HepG2 (cell line): ENCODE measurements at regions not wholly inside any gene's neighbourhood (a gene's known extent, or its start where the extent isn't known, plus 50 kb on each side); places are given as distances from the start of the nearest gene placed in this dataset.
"Not testable (repeated sequence)": the region's sequence is repeated elsewhere in the genome, so short reads cannot be mapped to it uniquely, and the experiment has no call there.

ENCODE experiments used
- ATAC-seq: fragments of 200-7000 bp; cut with Tn5 transposase; 3 replicates; pipeline ENCODE4 v1.9.1; 2020; ENCODE audit warnings: mild to moderate bottlenecking, moderate library complexity
- BruUV-seq: library from RNA; stranded (reverse); fragments of 400-500 nt; replicated peaks from 2 replicates; lab custom pipeline; 2021; lab: Mats Ljungman, UMichigan
- CTCF ChIA-PET: fragments of 300-600 bp; formaldehyde crosslinking; extraction: SDS; loops from one replicate; lab custom pipeline; 2021; ENCODE audit warnings: low total read pairs, inconsistent platforms, low intra/inter-chr PET ratio; lab: Yijun Ruan, JAX
- POLR2A ChIA-PET: fragments of 350-600 bp; sonication (Branson Sonifier 250); formaldehyde crosslinking; loops from one replicate; lab custom pipeline; 2020; ENCODE audit warnings: antibody characterized with exemption, inconsistent platforms; lab: Yijun Ruan, JAX
- DNase-seq: peaks from one replicate; pipeline ENCODE4 v3.0.0-alpha.2; 2015; ENCODE audit warnings: low spot score
- FAIRE-seq: peaks from 3 replicates; lab custom pipeline; 2011; peaks lifted over from hg19 to GRCh38; lab: Jason Lieb, UNC
- H2AFZ ChIP-seq: one replicate; pipeline ENCODE4 v1.6.1; 2011; ENCODE audit warnings: low read length, inconsistent platforms
- H3K27ac ChIP-seq: fragments of 300-600 bp; 3 replicates; pipeline ENCODE4 v1.8.0; 2011; ENCODE audit warnings: mixed run types, mild to moderate bottlenecking, mixed read lengths, low read length, inconsistent platforms; ENCODE audit not compliant: insufficient read depth; ENCODE audit errors: extremely low read length
- H3K27me3 ChIP-seq, 2 experiments: fragments of 200-600 bp in 1 of 2; 2 replicates in 1 of 2; 3 replicates in 1 of 2; pipeline versions ENCODE4 v1.6.0 to v1.8.0; 2011; ENCODE audit warnings: low read length in 2 of 2, mild to moderate bottlenecking in 2 of 2, moderate library complexity in 2 of 2, inconsistent platforms in 1 of 2; ENCODE audit not compliant: insufficient read depth in 2 of 2, control insufficient read depth in 1 of 2
- H3K36me3 ChIP-seq, 2 experiments: fragments of 200-600 bp in 1 of 2; replicated peaks in 1 of 2; 2 replicates in 1 of 2; 3 replicates in 1 of 2; pipeline versions ENCODE4 v1.5.1 to v1.8.0; 2011; ENCODE audit warnings: low read length in 2 of 2, inconsistent platforms in 1 of 2; ENCODE audit not compliant: insufficient read depth in 2 of 2, control insufficient read depth in 1 of 2
- H3K4me1 ChIP-seq: 2 replicates; pipeline ENCODE4 v1.5.1; 2012; ENCODE audit warnings: low read length, inconsistent platforms; ENCODE audit not compliant: insufficient read depth
- H3K4me2 ChIP-seq: 2 replicates; pipeline ENCODE4 v1.6.0; 2011; ENCODE audit warnings: low read depth, low read length, inconsistent platforms
- H3K4me3 ChIP-seq, 3 experiments: fragments of 200-600 bp in 1 of 3; sonication (generic), shearing (Covaris generic) in 1 of 3; replicated peaks in 1 of 3; 2 replicates each; pipeline ENCODE4 v1.5.1; 2011 to 2016; ENCODE audit warnings: low read length in 3 of 3, inconsistent platforms in 2 of 3, low read depth in 2 of 3, mild to moderate bottlenecking in 2 of 3, control low read depth in 1 of 3, mixed read lengths in 1 of 3; ENCODE audit not compliant: insufficient read depth in 1 of 3
- H3K79me2 ChIP-seq: one replicate; pipeline ENCODE4 v1.6.1; 2011; ENCODE audit warnings: low read length, inconsistent platforms; ENCODE audit not compliant: insufficient read depth
- H3K9ac ChIP-seq: 2 replicates; pipeline ENCODE4 v1.6.0; 2011; ENCODE audit warnings: mild to moderate bottlenecking, low read depth, low read length, inconsistent platforms; ENCODE audit not compliant: insufficient read depth
- H3K9me3 ChIP-seq: 2 replicates; pipeline ENCODE4 v1.5.1; 2012; ENCODE audit warnings: mild to moderate bottlenecking, low read length
- H4K20me1 ChIP-seq: 2 replicates; pipeline ENCODE4 v1.6.0; 2011; ENCODE audit warnings: inconsistent platforms, mild to moderate bottlenecking, low read length, moderate library complexity; ENCODE audit not compliant: insufficient read depth
- CBFB ChIP-seq: sonication (generic); formaldehyde crosslinking; IDR thresholded peaks from 2 replicates; pipeline ENCODE4 v1.4.0; 2020; ENCODE audit warnings: missing genetic modification reagents
- FOSL2 ChIP-seq: sonication (generic); formaldehyde crosslinking; IDR thresholded peaks from 2 replicates; pipeline ENCODE4 v1.4.0; 2020; ENCODE audit warnings: missing genetic modification reagents
- MAFF ChIP-seq: IDR thresholded peaks from 2 replicates; pipeline ENCODE4 v1.6.1; 2011; ENCODE audit warnings: low read depth, low read length, improper control_type of control experiment
- MAFK ChIP-seq, 2 experiments: IDR thresholded peaks in 1 of 2; conservative IDR thresholded peaks in 1 of 2; 2 replicates each; pipeline ENCODE4 v1.6.1; 2011; ENCODE audit warnings: improper control_type of control experiment in 2 of 2, low read length in 2 of 2
- MIER2 ChIP-seq: IDR thresholded peaks from 2 replicates; pipeline ENCODE4 v1.6.1; 2016; ENCODE audit warnings: missing biosample characterization, missing genetic modification reagents
- TEAD3 ChIP-seq: optimal IDR thresholded peaks from 2 replicates; pipeline ENCODE3; 2016; ENCODE audit warnings: borderline replicate concordance
- ZNF652 ChIP-seq: IDR thresholded peaks from 2 replicates; pipeline ENCODE4 v1.6.1; 2016; ENCODE audit warnings: low read depth, borderline replicate concordance
- ZNF790 ChIP-seq: sonication (generic); formaldehyde crosslinking; IDR thresholded peaks from 2 replicates; pipeline ENCODE4 v1.8.0; 2022; ENCODE audit warnings: missing genetic modification reagents, mild to moderate bottlenecking, borderline replicate concordance
- WGBS: methylation state at CpG from one replicate; pipeline ENCODE4 v1.1.6; 2017; ENCODE audit warnings: low lambda C conversion rate; 5-methylcytosine and 5-hydroxymethylcytosine counted together
- in situ Hi-C: cut with HindIII; loops from 2 replicates; pipeline ENCODE4 v1.10.0; 2017; ENCODE audit warnings: low pct_unique_long_range_greater_than_20kb; ENCODE audit not compliant: extremely low pct_ligation_motif_present
- intact Hi-C: fragments of 100-400 bp; cut with micrococcal nuclease; formaldehyde crosslinking; loops from one replicate; pipeline ENCODE4 v1.10.0; 2022; ENCODE audit not compliant: unreplicated experiment
- TF ChIP-seq, protein P1 (sequence below): sonication (generic); formaldehyde crosslinking; IDR thresholded peaks from 2 replicates; pipeline ENCODE4 v1.5.0; 2020; ENCODE audit warnings: missing genetic modification reagents
- TF ChIP-seq, protein P2 (sequence below): sonication (generic); formaldehyde crosslinking; IDR thresholded peaks from 2 replicates; pipeline ENCODE4 v1.8.0; 2022; ENCODE audit warnings: missing genetic modification reagents, mild to moderate bottlenecking, borderline replicate concordance

DNA sequence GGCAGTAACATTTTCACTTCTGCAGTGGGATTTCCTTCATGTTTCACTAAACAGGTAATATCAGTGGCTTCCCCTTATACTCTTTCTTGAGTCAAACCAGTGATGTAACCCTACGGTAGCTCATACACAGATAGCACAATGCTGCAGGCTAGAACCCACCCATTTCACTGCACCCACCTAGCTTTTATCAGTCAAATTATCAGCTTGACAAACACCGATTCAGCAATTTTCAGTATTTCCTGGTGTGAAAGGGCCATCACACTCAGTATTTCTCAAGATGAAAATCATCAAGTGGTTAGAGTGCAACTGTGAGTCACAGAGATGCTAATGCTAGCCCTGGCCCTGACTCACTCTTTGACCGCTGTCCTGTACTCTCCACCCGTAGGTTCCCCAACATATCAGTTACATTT is 242.3 kb upstream of the PTGER4 start:
- H4K20me1 ChIP-seq: no peaks in the 10 kb centered on the region
- peaks cover 20% of the 10 kb centered on the region for H3K4me1 ChIP-seq
- CTCF ChIA-PET: no interaction called here
- 42% methylated on average over 4 of the region's 4 CpGs for WGBS
- no peak overlapping the region for H3K27ac ChIP-seq
- H3K36me3 ChIP-seq: no peaks in the 10 kb centered on the region
- POLR2A ChIA-PET: no interaction called here
- TF ChIP-seq MAFK (conservative IDR thresholded peaks at IDR 0.05 in 1 of 2, IDR thresholded peaks at IDR 0.05 in 1 of 2; ENCODE audit: low read length in 2 of 2) (peak; percentile 89 to 91), CBFB (CRISPR knock-in tag) (no peak), MIER2 (CRISPR knock-in tag) (no peak), FOSL2 (CRISPR knock-in tag) (peak; percentile 25; the same call in 1 of the 2 replicates), MAFF (peak; percentile 91)
- in situ Hi-C loops: no loop called here
- ATAC-seq: peak; percentile 20; the same call in 1 of the 3 replicates
- H3K4me2 ChIP-seq: no peak overlapping the region
- no peak for DNase-seq
- no peak overlapping the region for H3K4me3 ChIP-seq
- H3K9ac ChIP-seq: no peak overlapping the region
- H2AFZ ChIP-seq: no peak overlapping the region
- H3K9me3 ChIP-seq: no peaks in the 10 kb centered on the region
- H3K27me3 ChIP-seq: no peaks in the 10 kb centered on the region
- H3K79me2 ChIP-seq: no peaks in the 10 kb centered on the region
- BruUV-seq: no TSS peak
- FAIRE-seq: no peak
- intact Hi-C loops: no loop called here

DNA sequence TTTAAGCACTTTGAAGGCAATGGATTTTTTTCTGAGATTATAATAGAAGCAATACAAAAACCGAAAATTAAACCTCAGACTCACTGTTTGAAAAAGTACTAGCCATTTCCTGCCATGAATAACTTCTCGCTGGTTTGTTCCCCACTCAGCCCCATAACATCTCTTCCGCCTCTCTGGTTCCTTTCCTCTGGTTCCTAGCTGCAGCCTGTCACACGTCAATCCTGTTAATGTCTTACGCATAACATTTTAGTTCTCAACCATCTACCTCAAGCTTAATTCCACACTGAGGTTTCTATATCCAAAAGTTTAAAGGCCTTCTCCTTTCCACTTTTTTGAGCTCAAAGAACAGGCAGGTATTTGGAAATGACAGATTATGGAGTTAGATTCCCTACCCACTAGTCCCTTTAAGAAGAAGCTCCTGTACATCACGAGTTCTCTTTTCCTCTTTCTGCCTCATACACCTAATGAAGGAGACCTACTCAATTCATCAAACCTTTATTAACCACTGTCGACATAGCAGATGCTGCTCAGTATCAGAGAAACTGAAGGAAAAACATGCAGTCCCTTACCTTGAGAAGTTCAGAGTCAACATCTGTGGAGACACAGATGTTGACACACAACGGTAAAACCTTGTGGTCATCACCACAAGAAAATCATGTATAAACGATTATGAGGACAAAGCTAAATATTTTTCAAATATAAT is 243.0 kb upstream of the PTGER4 start:
- 61% methylated on average over 9 of the region's 9 CpGs for WGBS
- BruUV-seq: no TSS peak

DNA sequence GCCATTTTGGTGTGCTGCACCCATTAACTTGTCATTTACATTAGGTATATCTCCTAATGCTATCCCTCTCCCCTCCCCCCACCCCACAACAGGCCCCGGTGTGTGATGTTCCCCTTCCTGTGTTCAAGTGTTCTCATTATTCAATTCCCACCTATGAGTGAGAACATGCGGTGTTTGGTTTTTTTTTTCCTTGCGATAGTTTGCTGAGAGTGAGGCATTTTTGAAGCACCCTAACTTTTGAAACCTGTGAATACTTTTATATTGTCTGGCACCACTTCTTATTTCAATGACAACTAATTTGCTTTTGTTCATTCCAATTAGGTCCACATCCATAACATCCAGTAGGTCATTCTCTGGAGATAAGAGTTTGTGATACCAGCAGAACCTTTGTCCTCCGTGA is 244.0 kb upstream of the PTGER4 start:
- FAIRE-seq, BruUV-seq, H3K27ac ChIP-seq, H3K4me2 ChIP-seq, H4K20me1 ChIP-seq, H3K27me3 ChIP-seq, DNase-seq, H2AFZ ChIP-seq, in situ Hi-C loops, POLR2A ChIA-PET, H3K36me3 ChIP-seq, H3K9ac ChIP-seq, H3K4me1 ChIP-seq, ATAC-seq, H3K4me3 ChIP-seq, CTCF ChIA-PET, H3K9me3 ChIP-seq, H3K79me2 ChIP-seq, intact Hi-C loops: not testable (repeated sequence)
- 92% methylated on average over 4 of the region's 4 CpGs for WGBS

More for the DNA sequence above, 243.0 kb upstream of the PTGER4 start:
- H3K79me2 ChIP-seq: no peaks in the 10 kb centered on the region
- FAIRE-seq: no peak
- H3K36me3 ChIP-seq: no peaks in the 10 kb centered on the region
- ATAC-seq: no peak
- H3K9me3 ChIP-seq: no peaks in the 10 kb centered on the region
- in situ Hi-C loops (no loop called here), intact Hi-C loops (no loop called here)
- H2AFZ ChIP-seq: no peak overlapping the region
- no peak overlapping the region for H3K9ac ChIP-seq
- H3K27me3 ChIP-seq: no peaks in the 10 kb centered on the region
- H3K27ac ChIP-seq: no peak overlapping the region
- no peaks in the 10 kb centered on the region for H4K20me1 ChIP-seq
- H3K4me3 ChIP-seq: no peak overlapping the region
- no peak overlapping the region for H3K4me2 ChIP-seq
- POLR2A ChIA-PET: no interaction called here
- CTCF ChIA-PET: no interaction called here
- TF ChIP-seq, protein P1, sequence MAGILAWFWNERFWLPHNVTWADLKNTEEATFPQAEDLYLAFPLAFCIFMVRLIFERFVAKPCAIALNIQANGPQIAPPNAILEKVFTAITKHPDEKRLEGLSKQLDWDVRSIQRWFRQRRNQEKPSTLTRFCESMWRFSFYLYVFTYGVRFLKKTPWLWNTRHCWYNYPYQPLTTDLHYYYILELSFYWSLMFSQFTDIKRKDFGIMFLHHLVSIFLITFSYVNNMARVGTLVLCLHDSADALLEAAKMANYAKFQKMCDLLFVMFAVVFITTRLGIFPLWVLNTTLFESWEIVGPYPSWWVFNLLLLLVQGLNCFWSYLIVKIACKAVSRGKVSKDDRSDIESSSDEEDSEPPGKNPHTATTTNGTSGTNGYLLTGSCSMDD (CRISPR knock-in tag): no peak
- TF ChIP-seq ZNF652 (CRISPR knock-in tag): no peak
- no peak for TF ChIP-seq ZNF790
- TF ChIP-seq TEAD3 (CRISPR knock-in tag): no peak
- TF ChIP-seq, protein P2, sequence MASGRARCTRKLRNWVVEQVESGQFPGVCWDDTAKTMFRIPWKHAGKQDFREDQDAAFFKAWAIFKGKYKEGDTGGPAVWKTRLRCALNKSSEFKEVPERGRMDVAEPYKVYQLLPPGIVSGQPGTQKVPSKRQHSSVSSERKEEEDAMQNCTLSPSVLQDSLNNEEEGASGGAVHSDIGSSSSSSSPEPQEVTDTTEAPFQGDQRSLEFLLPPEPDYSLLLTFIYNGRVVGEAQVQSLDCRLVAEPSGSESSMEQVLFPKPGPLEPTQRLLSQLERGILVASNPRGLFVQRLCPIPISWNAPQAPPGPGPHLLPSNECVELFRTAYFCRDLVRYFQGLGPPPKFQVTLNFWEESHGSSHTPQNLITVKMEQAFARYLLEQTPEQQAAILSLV (CRISPR knock-in tag): no peak
- peaks cover 12% of the 10 kb centered on the region for H3K4me1 ChIP-seq
- DNase-seq: no peak
